GM18867 (cell line): ENCODE measurements at regions not wholly inside any gene's neighbourhood (a gene's known extent, or its start where the extent isn't known, plus 50 kb on each side); places are given as distances from the start of the nearest gene placed in this dataset.

ENCODE experiments used
- ATAC-seq: cut with Tn5 transposase; IDR thresholded peaks from one replicate; pipeline ENCODE4 v1.9.1; 2021; ENCODE audit warnings: mild to moderate bottlenecking, moderate library complexity; ENCODE audit not compliant: unreplicated experiment

DNA sequence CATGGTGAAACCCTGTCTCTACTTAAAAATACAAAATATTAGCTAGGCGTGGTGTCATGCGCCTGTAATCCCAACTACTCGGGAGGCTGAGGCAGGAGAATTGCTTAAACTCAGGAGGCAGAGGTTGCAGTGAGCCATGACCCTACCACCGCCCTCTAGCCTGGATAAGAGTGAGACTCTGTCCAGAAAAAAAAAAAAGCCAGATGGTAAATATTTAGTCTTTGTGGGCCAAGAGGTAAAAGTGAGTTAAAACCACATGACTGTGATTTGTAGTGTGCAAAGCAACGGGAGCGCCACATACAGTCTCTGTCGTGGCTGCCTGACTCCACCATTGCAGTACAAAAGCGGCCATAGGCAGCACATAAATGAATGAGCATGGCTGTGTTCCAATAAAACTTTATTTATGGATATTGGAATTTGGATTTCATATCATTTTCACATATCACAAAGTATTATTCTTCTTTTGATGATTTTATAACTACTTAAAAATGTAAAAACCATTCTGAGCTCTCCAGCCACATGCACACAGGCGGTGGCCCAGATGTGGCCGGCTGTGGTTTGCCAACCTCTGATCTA, 51.8 kb upstream of the CASZ1 start:
- ATAC-seq = no peak

DNA sequence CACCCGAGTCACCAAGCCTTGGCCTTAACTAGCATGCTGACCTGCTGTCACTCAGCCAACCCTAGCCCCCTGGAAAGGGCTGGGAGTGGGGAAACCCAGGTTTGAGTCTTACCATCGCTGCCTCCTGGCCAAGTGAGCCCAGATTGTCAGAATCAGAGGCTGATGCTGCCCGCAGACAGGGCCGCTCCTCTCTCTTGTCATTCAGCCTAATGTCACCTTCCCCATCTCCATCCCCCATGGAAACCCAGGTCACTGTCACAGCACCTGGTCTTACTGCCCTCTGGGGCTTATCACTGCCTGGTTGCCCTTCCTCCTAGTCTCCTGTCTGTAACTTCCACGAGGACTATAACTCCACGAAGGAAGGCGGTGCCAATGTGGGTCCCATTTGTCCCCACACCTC, 53.6 kb upstream of the CASZ1 start:
- ATAC-seq = no peak

DNA sequence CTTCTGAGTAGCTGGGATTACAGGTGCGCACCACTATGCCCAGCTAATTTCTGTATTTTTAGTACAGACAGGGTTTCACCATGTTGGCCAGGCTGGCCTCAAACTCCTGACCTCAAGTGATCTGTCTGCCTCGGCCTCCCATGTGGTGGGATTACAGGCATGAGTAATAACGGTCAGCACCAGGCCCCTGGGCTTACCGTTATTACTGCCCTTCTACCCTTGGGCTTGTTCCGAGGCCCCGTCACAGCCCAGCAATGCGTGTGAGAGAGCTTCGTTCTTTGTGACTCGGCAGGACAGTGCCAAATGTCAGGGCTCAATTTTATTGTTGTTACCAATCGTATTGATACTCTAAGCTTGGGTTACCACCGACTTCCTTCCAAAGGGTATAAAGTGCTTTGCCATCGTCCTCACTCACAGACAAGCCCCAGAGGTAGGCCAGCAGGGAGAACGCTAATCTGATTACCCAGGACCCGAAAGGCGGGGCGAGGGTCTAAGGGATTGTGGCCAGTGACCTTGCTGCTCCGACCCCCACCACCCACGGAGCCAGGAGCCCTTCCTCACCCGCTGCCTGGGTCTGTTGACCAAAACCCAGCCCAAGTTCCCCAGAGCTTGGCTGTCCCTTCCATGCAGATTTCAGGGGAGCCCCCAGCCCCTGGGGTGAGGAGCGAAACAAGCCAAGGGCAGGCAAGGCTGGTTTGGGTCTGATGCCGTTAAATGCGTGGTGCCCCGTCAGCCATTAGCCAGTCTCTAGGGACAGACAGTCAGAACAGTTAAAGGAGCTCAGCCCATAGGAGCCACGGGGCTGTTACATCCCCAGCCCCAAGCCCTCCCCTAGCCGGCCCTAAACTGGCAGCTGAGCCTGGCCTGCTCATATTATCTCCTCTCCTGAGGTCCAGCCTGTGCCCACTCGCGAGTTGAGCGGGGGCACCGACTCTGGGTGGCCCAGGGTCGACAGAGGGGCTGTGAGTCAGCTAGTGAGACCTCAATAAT, 54.9 kb upstream of the CASZ1 start:
- no peak for ATAC-seq

DNA sequence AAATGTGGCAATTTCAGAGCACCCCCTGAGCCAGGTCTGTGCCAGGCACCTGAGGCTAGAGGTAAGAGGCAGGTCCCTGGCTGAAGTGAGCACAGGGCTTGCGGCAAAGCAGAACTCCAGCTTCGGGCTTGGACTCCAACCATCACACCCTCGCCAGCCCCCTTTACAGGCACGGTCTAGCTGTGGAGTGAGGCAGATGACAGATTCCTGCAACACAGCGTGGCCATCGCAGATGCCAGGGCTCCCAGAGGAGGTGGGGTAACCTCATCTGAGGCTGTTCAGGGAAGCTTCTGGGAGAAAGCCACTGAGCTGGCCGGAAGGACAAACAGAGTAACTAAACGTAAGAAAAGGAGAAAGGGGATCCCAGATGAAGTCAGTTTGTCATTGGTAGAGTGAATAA, 55.6 kb upstream of the CASZ1 start:
- ATAC-seq = no peak

DNA sequence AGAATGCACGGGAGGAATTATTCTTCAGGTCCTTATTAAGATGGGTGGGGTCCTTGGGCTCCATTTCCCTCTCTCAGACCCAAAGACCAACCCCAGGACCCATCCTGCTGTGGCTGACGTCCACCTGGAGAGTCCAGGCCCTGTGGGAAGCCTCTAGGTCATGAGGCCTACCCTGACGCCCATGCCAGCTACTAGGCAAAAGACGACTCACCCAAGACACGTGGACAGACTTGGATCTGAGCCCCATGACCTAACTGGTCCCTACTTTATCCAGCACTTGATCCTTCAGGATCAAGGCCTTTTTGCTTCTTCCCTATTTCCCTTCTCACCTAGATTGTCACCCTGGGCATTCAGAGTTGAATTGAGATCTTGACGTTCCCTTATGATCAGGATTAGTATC, 56.0 kb upstream of the CASZ1 start:
- no peak for ATAC-seq

DNA sequence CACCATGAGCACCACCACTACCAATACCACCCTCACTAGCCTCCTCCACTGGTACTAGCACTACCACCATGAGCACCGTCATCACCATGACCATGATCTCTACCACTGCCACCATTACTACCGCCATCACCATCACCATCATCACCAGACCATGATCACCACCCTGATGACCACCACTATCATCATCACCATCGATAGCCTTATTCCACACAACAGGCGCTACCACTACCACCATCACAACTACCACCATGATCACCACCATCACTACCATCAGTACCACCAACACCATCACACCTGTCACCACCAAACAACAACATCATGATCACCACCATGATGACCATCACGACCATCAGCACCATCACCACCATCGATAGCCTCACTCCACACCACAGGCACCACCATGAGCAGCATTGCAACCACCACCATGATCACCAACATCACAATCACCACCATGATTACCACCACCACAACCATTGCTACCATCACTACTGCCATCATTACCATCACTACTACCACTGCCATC, 56.6 kb upstream of the CASZ1 start:
- ATAC-seq = no peak

DNA sequence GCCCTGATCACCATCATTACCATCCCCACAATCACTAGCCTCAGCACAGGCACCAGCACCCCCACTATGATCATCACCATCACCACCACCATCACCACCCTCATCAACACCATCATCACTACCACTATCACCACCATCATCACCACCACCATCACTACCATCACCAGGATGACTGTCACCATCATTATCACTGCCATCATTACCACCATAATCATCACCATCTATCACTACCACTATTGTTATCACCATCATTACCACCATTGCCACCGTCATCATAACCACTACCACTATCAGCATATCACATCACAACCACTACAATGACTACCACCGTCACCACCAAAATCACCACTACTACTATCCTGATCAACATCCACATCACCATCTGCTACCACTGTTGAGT, 57.3 kb upstream of the CASZ1 start:
- no peak for ATAC-seq

DNA sequence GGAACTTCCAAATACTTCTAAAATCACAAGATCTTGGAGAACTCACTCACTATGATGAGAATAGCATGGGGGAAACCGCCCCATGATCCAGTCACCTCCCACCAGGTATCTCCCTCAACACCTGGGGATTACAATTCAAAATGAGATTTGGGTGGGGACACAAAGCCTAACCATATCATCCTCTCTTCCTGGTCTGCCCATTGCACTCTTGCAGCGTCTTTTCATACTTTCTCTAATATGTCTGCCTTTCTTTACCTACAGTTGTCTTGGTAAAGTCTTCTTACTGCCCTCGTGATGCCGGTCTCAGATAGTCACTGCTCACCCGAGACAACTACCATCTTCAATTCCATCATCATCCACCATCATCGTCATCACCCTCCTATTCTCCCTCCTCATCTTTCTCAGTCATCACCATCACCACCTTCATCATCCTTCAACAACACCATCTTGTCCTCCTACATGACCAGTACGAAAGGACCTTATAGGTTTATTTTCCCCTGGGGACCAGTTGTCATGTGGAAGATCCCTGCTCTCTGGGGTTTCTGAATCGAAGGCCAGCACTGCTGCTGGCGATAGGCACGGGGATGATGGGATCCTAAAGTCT, 58.5 kb upstream of the CASZ1 start:
- no peak for ATAC-seq

DNA sequence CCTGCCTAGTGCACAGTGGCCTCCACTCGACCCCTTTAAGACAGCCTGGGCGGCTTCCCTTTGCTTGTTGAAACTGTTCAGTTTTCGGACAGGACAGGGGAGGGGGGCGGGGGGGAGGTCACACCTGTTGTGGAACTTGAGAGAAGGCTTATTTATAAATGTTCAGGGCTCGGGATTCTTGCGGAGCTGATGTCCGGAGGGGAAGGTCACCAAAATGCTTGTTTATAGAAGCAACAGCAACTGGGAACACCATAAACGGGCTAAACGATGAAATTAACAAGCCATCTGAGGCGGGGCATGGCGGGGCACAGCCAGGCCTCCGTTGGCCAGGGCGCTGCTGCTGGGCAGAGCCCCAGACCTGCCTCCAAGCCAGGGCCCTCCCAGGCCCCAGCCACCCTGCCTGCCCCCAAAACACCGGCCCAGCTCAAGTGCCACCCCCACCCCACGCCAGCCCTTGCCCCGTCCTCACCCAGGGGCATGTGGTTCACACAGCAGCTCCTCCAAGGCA, 59.8 kb upstream of the CASZ1 start:
- no peak for ATAC-seq

DNA sequence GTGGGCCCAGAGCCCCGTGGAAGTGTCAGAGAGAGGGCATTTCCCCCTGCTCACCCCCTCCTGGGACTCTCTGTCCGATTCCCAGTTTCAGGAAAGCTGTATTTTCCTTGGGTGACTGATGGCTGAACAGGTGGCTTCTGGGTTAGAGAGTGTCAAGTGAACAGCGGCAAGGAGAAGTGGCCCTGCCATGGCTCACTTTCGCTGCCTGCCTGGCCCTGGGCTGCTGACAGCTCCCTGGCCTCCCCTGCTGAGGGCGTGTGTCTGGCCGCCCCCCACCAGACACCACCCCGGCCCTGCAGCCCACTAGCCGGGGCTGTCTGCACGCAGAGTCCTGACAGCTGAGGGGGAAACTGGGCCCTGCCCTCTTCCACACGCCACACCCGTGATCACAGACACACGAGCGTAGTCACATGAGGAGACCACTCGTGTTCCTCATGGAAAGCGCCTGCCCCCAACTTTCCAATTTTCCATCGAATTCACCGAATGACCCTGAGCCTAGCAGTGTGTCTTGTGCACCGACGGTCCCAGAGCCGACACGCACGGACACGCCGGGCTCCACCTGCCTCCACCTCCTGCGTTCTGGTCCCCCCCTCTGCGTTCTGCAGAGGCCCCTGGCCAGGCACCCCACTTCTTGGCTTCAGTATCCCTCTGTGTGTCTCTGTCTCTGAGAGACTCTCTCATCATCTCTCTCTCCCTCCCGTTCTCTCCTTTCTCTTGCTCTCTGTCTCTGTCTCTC, 60.6 kb upstream of the CASZ1 start:
- no peak for ATAC-seq

DNA sequence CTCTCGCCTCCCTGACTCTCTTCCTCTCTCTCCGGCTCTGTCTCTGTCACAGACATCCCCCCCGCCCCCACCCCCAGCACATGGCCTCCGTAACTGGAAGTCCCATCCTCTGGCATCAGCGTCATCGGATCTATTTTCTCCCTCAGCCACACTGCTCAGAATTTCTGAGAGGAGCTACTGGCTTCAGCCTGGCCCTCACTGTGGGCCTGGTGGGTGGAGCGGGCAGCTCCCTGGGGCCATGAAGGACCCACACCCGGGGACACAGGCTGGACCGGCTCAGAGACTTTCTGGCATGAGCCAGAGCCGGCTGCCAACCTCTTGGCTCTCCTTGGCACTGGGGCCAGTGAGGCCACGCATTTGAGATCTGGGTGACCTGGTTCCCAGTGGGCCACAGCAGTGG, 61.2 kb upstream of the CASZ1 start:
- no peak for ATAC-seq

DNA sequence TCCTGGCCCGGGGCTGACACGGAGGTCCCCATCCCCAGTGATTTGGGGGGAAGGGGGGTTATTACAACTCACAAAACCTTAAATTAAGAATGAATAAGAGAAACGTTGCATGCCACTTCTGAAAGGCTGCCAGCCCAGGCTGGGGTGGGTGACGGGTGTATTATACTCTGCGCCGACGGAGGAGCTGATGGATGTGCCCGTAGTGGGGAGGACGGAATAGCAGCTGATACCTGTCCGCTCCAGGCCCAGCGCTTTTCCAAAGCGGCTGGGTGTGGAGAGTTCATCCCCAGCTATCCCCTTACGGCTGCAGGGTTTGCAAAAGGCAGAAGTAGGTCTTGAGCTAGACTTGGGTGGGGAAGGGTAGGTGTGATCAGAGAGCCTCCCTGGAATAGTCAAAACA, 63.8 kb upstream of the CASZ1 start:
- no peak for ATAC-seq

DNA sequence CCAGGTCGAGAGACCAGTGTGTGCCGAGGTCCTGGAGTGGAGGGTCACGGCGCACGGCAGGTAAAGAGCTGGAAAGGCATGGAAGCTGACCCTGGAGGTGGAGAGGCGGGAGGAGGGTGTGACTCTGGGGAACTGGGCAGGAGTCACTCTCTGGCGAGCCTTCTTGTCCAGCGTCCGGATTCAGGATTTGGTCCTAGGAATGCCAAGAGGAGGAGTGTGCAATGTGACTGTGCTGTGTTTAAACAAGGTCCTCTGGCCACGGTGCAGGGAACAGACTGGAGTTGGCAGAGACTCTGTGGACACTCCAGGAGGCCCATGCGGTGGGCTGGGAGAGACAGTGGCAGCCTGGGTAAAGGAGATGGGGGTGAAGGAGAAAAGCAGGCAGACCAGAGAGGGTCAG, 64.2 kb upstream of the CASZ1 start:
- ATAC-seq = no peak

DNA sequence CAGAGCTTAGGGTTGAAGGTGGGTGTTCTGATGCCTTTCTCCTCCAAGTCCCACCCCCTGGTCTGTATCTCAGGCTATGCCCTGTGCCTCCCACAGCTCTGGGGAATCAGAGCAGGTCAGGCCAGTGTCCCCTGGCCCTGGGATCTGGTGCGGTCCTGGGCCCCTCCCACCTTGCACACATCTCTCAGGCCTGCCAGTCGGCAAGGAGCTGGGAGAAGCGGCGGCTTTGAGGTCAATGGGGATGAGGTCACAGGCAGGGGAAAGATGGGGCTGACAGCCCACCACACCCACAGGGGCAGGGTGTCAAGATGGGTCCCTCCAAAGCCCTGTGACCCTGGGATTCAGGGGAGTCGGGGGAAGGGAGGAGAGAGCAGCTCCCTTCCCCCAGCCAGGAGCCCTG, 65.4 kb upstream of the CASZ1 start:
- ATAC-seq = no peak

DNA sequence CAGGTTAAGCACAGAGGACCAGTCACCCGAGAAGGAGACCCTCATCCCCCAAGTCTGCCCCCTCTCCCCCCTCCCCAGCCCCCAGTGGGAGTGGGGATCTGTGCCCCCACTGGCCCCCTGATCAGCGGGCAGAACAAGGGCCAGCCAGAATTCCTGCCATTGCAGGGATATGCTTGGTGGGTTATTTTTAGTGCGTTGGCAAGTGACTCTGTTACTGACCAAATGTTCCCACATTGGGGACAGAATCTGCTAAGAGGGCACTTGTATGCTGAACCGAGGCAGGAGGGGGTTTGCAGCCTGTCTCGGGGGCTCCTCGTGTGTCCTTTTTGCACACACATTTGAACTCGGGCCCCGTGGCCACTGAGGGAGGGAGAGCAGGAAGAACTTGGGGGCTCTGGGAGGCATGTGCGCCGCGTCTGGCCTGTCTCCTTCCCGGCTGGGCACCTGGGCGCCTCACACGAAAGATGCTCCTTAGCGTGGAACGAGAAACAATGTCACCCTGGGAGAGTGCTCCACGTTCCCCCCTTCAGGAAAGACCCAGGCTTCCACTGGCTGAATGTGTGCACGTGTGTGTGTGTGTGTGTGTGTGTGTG, 66.4 kb upstream of the CASZ1 start:
- ATAC-seq = no peak

DNA sequence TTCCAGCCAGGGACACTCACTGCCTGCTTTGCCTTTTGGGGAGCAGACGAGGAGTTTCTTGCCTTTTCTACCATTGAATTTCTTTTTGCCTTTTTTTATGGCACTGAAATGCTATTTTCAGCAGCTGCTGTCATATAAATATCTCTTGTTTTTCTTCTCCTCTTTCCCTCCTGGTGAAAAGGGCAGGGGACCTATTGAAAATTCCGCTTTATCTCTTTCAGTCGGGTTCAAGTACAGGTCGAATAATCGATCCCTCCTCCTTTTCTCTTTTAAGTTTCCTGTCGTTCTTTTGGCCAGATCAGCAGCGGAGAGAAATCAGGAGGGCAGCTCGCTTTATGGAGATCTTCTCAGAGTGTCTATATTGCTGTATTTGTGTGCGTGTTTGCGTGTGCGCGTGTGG, 67.4 kb upstream of the CASZ1 start:
- ATAC-seq = no peak

DNA sequence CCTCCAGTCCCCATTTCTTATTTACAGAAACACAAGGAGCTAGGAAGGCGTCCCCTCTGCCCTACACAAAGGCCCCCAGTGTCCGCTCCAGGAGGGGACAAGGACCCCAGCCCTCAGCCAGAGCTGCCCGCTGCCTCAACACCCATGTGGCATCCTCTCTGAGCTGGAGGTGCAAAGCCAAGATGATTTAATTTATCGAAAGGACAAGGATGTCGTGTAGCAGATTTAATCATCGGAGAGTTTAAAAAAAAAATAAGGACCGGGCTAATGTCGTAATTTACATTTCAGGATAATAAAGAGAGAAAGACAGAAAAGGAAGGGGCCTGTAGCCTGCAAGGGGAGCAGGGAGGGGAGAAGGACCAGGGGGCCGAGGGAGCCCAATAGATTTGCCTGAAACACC, 68.3 kb upstream of the CASZ1 start:
- ATAC-seq = no peak

DNA sequence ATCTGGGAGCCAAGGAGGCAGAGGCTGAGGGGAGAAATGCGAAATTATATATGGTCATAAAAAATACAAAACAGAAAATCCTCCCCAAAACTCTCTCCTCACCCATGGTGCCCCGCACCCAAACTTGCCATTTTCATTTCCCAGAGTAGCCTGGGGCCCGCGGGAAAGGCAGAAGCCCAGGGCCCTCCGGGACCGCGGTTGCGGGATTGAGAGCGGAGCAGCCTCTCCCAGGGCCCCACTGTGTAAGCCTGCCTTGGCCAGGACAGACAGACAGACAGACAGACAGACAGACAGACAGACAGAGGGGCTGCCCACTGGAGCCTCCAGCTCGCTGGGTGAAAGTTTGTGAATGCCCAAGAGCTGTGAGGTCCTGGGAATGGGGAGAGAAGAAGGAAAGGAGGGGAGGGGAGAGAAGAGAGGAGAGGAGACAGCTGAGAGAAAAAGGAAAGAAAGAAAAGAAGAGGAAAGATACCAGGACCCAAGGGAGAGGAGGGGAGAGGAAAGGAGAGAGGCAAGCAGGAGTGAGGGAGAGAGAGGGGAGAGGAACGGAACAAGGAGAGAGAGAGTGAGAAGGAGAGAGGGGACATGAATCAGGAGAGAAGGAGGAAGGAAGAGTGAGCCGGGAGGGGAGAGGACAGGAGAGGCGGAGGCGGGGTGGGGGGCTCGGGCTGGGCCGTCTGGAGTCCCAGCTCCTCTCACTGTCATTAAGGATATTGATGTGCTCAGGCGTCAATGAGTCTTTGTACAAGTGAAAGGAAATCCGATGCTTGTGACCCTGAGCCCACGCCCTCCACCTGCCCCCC, 69.3 kb upstream of the CASZ1 start:
- no peak for ATAC-seq

DNA sequence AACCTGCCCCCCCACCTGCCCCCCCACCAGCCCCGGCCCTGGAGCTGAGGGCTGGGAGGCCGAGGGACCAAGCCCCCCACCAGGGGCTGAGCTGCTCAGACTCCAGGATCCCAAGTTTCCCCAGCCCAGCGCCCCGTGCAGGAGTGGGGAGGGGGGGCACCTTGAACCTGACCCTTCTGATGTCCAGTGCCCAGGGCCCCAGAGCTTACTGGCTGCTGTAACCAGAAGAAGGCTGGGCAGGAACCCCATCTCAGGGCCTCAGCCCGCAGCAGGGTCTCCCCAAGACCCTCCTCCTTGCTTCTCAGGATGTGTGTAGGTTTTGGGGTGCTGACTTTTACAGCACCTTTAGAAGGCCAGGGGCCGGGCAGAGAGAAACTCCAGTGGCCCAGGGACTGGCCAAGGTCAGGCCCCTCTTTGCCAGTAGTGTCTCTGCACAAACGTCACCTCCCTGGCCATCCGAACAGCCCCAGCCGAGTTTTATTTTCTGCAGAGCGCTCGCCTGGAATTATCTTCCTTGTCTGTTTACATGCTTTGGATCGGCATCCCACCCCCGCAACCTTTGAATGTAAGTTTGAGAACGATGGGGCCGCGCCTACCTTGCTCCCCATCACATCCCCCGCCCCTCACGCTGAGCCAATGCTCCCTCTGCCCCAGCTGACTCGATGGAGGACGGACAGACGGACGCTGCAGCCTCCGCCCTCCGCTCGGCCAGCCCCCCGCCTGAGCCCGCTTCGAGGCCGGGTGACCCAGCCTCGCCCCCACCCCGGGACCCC, 70.1 kb upstream of the CASZ1 start:
- no peak for ATAC-seq
